Right lobe of liver (tissue), 4 donors: ENCODE measurements at regions not wholly inside any gene's neighbourhood (a gene's known extent, or its start where the extent isn't known, plus 50 kb on each side); places are given as distances from the start of the nearest gene placed in this dataset.

Experiments
- CTCF ChIP-seq, 4 donors: fragments of 200-600 bp in 3 of 4; fragments of 450-650 bp in 1 of 4; IDR thresholded peaks; one replicate each; pipeline versions ENCODE4 v1.5.1 to v1.8.0; 2016 to 2022; ENCODE audit warnings: antibody characterized with exemption in 4 of 4, mild to moderate bottlenecking in 2 of 4
- POLR2A ChIP-seq: fragments of 450-650 bp; IDR thresholded peaks from one replicate; pipeline ENCODE4 v1.6.1; 2017; ENCODE audit warnings: antibody characterized with exemption, mild to moderate bottlenecking
- donor health status: DM: no; HTN: no; CAD: no.
- donor health status: DM: no; HTN: no; CAD: no.
- donor health status: DM: no; HTN: yes; CAD: no.

- no peak for TF ChIP-seq CTCF (IDR thresholded peaks at IDR 0.05)
- TF ChIP-seq POLR2A, result no peak
These were observed 1054.9 kb upstream of the DIAPH2 start for GRCh38 chrX:95629737-95630136.
